NCI-H2196 treated with DMSO at 0.1 percent for 48 hours (cell line): ENCODE measurements at regions not wholly inside any gene's neighbourhood (a gene's known extent, or its start where the extent isn't known, plus 50 kb on each side); places are given as distances from the start of the nearest gene placed in this dataset.
"Not testable (repeated sequence)": the region's sequence is repeated elsewhere in the genome, so short reads cannot be mapped to it uniquely, and the experiment has no call there.

Experiments used
- DNase-seq: peaks from one replicate; lab custom pipeline; 2025; ENCODE audit not compliant: unreplicated experiment; lab: John Stamatoyannopoulos, UW

DNA sequence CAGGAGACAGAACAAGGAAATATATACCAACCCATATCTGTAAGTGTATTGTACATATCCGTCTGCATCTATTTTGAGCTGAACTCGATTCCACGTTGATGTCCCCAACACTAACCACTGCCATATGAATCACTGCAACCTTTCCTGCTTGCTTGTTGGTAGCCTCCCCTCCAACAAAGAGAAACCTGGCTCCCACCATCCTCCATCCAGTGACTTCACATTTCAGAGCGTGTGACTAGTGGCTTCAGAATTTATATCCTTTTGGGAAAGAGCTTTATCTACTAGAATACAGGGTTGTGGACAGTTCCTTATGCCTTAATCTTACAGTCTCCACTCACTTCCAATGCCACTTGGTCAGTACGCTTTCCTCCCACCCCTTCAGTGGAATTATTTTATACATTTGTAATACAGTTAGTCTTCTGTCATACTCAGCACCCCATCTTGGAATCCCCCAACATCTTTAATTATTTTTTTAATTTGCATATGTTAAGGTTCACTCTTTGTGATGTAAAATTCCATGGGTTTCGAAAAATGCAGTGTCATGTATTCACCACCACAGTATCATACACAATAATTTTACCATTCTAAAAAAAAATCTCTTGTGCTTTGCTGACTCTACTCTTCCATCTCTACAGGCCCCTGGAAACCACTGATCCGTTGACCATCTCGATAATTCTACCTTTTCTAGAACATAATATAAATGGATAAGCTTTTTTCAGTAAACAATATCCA lies 264.7 kb downstream of the BCL2L11 start:
- not testable (repeated sequence) for DNase-seq

DNA sequence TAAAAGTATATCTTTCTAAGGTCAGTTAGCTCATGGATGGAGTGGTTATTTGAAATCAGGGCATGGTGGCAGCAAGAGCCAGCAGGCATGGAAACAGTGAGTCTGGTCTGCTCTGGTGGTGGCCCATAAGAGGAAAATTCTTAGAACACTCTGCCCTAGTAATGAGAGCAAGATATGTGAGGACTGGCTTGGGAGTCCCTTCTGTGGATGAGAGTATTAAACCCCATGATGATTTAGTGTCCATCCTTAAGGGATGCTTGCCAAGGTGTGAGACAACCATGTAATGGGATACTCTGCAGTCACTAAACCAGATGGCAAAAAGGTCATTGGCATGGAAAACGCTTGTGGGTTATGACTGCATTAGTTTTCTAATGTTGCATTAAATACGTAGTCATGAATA lies 269.9 kb downstream of the BCL2L11 start:
- not testable (repeated sequence) for DNase-seq

- DNase-seq: not testable (repeated sequence)
Measured at GRCh38 chr2:111395350-111396128, 274.8 kb downstream of the BCL2L11 start.

DNA sequence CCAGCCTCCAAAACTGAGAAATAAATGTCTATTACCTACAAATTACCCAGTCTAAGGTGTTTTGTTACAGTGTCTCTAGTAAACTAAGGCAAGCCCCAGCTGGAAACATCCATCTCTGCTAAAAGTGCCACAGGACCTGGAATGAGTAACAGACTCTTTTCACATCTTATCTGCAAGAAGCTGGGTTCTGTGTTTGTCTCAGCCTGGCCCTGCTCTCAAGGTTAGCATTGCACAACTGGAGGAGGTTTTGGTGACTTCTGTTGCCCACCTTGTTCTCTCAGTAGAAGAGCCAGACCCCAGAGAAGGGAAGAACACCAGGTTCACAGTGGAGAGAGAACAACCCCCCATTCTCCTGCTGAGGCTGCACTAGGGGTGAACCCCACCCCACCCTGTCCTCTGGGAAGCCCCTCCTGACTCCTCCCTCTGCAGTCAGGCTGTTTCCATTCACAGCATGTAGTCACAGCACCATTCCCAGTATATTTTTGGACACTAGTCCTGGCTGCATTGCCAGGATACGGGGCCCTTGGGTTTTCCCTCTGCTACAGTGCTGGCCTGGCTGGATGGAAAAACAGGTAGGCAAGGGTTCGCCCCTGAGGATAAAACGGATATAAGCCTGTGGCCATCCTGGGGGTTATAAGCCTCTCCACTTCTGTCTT lies 280.0 kb downstream of the BCL2L11 start:
- not testable (repeated sequence) for DNase-seq

GRCh38 chr2:111401270-111402140 lies 280.8 kb downstream of the BCL2L11 start:
- not testable (repeated sequence) for DNase-seq

DNA sequence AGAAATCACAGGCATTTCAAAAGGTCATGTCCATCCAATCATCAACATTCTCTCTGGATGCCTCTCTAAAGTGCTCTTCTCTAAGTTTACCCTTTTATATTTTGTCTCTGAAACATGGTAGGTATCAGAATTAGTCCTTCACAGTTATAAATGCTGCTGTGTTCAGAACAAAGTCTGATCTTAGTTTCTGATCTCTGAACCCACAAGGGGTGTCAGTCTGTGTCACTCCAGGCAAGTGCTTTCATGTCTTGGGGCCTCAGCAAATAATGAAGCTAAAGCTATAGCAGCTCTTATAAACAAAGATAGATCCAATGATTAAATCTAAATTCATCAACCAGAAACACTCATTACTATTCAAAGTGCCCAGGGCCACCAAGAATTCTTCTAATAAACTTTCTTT lies 281.7 kb downstream of the BCL2L11 start:
- not testable (repeated sequence) for DNase-seq

DNA sequence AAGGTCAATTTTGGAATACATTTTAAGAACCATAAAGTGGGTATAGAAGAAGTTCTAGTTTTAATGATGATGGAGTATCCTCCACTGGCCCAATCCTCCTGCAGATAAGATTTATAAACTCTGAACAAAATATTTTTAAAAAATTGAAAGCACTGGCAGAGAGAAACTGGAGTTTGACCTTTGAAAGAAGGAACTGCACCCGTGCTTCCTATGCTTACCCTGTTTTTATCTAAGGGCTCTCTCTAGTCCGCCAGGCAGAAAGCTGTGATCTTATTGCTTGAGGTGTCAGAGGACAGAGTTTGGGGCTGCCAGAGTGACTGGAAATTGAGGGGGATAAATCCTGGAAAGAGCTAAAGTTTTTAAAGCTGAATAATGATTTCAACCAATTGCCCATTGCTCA lies 282.6 kb downstream of the BCL2L11 start:
- not testable (repeated sequence) for DNase-seq

DNA sequence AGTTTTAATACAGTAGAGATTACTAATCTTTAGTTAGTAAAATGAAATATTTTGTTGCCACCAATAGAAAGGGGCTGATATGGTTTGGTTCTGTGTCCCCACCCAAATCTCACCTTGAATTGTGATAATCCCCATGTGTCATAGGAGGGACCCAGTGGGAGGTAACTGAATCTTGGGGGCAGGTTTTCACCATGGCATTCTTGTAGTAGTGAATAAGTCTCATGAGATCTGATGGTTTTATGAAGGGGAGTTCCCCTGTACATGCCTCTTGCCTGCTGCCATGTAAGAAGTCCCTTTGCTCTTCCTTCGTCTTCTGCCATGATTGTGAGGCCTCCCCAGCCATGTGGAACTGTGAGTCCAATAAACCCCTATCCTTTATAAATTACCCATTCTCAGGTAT lies 285.9 kb downstream of the BCL2L11 start:
- not testable (repeated sequence) for DNase-seq

- not testable (repeated sequence) for DNase-seq
Measured at GRCh38 chr2:111407632-111408194, 287.0 kb downstream of the BCL2L11 start.

DNA sequence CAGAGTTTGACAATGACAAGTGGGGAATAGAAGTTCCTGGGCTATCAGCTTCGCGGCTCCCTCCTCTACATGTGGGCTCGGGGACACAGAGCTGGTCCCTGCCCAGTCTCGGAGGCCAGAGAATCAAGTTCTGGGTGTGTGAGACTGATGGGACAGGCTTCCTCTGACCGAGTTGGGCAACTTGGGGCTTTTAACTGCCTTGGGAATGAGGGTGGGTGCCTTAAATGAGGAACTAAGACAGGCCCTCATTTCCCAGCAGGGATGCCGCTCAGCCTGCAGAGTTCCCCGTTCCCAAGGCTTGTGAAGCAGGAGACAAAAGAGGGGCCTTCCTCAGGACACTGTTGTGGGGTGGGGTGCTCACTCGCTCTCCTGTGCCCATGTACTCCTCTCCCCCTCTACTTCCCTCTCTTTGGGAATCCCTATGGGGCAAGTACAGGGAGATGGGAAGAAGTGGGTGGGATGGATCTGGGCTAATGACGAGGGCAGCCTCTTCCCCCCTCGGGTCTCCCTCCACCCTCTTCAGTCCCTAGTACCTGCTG lies 290.2 kb downstream of the BCL2L11 start:
- not testable (repeated sequence) for DNase-seq

- DNase-seq: not testable (repeated sequence)
Measured at GRCh38 chr2:111411867-111412681, 291.4 kb downstream of the BCL2L11 start.

DNA sequence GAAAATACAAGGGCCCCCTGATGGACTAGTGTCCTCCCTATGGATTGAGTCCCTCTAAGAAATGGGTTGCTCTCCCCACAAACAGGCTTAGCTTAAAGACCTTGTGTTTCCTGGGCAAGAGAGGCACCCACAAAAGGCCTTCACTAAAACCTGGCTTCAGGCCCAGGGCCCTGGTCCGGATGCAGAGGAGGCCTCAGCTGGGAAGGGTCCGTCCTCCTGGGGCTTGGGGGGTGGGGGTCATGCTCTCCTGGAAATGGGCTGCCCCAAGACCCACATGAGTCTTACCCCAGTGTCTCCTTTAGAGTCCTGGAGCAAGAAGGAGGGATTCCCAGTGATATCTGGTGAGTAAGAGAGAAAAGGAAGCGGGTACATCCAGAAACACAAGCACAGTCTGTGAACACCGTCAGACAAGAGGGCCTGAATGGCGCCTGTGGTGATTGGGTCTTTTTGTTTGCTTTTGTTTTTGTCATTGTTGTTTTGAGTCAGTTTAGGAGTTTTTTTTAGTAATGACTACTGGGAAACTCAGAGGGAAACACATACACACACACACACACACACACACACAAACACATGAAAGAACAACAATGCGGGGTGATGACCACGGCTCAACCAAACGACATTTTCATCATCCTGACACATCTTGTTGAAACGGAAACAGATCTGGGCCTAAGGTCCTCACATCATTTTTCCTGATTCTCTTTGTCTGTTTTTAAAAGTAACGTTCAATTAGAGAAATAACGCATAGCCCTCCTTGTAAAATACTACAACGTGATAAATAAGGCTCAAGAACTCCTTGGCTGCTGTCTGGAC lies 292.3 kb downstream of the BCL2L11 start:
- DNase-seq: not testable (repeated sequence)

DNA sequence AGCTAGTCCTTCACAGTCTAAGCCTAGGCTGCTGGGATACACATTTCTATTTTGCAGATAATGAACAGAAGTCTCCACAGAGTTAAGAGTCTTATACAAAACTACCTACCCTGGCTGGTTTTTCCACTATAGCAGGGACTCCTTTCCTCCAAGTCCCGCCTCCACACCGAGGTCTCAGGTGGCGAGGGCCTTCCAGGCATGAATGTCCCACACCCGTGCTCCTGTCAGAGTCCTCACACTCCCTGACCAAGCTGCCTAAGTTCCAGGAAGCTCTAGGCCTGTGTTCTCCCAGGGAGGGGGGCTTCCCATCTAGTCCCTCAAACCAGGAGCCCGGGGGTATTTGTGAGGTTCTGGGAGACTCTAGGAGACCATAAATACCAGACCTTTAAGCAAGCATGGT lies 293.2 kb downstream of the BCL2L11 start:
- not testable (repeated sequence) for DNase-seq

DNA sequence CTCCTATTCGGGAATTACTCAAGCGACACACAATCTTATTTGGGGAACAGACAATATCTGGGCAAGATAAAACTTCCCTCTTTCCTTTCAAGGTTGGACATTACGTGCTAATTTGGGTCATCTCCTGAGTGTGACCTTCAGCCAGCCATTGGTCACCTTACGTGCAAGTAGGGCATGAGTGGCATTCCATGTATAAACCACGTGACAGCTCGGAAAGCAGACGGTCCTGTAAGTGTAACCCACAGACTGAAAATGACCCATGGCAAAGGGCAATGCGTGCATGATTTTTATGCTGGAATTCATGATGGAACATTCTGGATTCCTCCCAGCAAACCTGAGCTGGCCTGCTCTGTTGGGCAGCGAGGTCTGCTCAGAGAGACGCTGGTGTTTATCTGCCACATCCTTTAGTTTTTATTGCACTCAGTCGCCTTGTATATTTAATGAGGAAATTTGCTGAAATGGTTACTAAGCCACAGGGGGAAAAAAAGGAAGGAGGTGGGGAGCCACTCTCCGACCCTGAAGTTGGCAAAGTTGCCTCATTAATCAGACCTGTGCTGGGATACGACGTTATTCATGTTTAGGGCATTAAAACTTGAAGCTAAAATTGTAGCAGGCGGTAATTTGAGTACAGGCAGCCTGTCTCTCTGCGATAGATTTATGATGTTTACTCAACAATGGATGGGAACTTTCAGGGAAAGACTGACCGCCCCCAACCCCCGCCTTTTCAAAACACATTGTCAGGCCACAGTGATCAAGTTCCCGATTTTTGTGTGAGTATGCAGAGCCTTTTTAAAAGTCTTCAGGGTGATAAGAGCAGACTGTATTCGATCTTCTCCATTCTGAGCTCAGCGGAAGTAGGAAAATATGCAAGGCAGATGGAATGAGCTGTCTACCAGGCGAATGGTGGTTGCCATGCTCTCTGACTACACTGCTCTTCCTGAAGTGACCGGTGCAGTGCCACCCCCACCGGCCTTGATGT lies 295.3 kb downstream of the BCL2L11 start:
- not testable (repeated sequence) for DNase-seq

GRCh38 chr2:111417026-111417425 lies 296.3 kb downstream of the BCL2L11 start:
- DNase-seq: not testable (repeated sequence)

DNA sequence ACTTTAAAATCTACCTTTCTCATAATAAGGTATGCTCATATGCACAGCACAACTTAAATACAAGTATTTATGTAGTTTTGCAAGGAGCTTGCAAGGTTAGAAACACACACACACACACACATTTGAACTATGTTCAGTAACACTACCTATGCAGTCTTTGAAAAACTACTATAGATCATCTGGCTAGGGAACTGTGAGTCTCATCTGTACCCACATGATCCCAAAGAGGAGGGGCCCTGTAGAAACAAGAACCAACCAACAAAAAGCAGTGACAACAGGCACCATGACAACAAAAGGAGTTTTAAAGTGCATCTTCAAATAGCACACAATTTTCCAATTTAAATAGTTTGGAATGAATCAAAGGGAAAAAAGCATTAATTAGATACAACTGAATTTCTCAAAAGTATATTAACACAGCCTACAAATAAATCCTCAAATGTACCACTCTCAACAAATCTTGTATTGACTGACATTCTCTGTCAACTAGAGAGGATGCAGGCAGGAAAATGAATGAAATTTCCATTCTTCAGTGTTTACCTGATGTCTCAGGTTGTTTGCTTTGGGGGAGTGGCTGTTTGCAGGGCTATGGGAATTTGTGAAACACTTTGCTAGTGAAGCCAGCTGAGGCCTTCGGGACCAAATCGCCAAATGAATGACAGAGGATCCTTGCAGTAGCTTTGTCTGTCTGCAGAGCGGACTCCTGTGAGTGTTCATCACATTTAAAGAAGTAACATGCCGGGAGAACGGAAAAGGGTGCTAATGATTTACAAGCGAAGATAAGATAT lies 297.6 kb downstream of the BCL2L11 start:
- not testable (repeated sequence) for DNase-seq
